GM19239 (cell line): ENCODE measurements at regions not wholly inside any gene's neighbourhood (a gene's known extent, or its start where the extent isn't known, plus 50 kb on each side); places are given as distances from the start of the nearest gene placed in this dataset.
"Not testable (repeated sequence)": the region's sequence is repeated elsewhere in the genome, so short reads cannot be mapped to it uniquely, and the experiment has no call there.

Experiments
- DNase-seq: peaks from one replicate; pipeline ENCODE4 v3.0.0; 2011; ENCODE audit warnings: low spot score; ENCODE audit not compliant: insufficient read length
- FAIRE-seq: peaks from 2 replicates; lab custom pipeline; 2011; peaks lifted over from hg19 to GRCh38; lab: Jason Lieb, UNC

DNA sequence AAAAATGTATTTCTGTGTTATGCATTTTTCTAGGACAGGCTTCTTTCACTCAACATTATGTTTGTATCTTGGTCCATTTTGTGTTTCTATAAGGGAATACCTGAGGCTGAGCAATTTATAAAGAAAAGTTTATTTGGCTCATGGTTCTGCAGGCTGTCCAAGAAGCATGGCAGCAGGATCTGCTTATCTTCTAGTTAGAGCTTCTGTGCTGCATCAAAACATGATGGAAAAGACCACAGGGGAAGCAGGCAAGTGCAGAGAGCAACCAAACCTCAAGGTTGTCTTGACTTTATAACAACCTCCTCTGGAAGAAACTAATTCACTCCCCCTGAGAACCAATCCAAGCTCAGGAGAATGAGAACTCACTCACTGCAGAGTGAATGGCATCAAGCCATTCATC lies 1601.0 kb upstream of the NUDT12 start:
- FAIRE-seq, result no peak
- DNase-seq, result no peak

DNA sequence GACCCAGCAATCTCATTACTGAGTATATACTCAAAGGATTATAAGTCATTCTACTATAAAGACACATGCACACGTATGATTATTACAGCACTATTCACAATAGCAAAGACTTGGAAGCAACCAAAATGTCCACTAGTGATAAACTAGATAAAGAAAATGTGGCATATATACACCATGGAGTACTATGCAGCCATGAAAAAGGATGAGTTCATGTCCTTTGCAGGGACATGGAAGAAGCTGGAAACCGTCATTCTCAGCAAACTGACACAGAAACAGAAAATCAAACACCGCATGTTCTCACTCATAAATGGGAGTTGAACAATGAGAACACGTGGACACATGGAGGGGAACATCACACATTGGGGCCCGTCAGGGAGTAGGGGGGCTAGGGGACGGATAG lies 1600.0 kb upstream of the NUDT12 start:
- not testable (repeated sequence) for DNase-seq, FAIRE-seq

DNA sequence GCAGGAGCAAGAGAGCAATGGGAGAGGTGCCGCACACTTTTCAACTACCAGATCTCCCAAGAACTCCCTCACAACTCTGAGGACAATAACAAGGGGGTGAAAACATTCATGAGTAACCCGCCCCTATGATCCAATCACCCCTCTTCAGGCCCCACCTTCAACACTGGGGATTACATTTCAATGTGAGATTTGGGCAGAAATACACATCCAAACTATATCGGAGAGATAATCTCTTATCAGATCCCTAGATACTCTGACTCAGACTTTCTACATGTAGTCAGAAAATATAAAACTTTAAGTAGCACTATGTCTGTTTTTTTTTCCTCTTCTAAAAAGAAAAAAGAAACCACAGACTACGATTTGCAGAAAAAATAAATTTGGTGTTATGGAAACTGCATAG lies 1595.9 kb upstream of the NUDT12 start:
- FAIRE-seq, result no peak
- no peak for DNase-seq

DNA sequence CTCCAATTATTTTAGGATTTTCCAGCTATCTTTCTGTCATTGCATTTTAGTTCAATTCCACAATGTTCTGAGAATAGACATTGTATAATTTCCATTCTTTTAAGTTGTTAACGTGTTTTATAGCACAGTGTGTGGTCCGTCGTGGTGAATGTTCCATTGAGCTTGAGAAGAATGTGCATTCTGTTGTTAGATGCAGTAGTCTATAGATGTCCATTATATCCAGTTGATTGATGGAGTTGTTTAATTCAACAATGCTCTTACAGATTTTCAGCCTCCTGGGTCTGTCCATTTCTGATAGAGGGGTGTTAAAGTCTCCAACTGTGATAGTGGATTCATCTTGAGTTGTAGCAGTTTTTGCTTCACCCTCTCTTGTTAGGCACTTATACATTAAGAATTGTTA lies 1587.7 kb upstream of the NUDT12 start:
- FAIRE-seq, result no peak

DNA sequence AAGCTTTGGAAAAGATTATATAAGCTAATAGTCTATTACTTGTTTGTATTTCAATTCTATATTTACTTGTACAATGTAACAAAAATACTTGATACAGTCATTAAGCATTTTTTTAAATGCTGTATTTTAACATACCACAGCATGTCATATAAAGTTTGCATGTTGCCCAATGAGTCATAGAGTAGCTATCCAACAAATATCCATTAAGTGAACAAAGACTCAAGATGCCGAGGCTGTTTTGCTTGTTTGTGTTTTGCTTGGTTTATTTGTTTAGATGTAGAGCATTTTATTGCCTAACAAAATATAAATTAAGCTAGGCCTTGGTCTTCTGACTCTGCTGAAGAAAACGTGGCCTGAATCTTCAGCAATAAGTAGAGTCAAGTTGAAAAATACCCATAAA lies 1584.3 kb upstream of the NUDT12 start:
- no peak for FAIRE-seq
- DNase-seq, result no peak

More for the DNA sequence above, 1587.7 kb upstream of the NUDT12 start:
- DNase-seq, result no peak

DNA sequence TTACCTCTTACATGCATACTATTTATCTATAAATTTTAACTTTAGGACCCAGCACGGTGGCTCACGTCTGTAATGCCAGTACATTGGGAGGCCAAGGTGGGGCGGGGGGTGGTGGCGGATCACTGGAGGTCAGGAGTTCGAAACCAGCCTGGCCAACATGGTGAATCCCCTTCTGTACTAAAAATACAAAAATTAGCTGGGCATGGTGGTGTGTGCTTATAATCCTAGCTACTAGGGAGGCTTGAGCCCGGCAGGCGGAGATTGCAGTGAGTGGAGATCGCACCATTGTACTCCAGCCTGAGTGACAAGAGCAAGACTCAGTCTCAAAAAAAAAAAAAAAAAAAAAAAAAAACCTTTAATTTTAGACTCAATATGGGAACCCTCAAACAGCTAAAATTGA lies 1582.6 kb upstream of the NUDT12 start:
- FAIRE-seq, result no peak
- no peak for DNase-seq

DNA sequence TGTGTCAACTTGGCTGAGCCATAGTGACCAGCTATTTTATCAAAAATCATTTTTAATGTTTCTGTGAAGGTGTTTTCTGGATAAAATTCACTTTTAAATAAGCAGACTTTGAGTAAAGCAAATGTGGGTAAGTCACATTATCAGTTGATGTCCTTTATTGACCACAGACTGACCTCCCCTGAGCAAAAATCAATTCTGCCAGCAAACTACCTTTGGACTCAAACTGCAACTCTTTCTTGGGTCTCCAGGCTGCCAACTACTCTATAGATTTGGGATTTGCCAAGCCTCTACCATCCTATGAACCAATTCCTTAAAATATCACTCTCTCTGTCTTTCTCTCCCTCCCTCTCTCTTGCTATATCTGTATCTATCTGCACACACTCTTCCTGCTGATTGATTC lies 1571.7 kb upstream of the NUDT12 start:
- FAIRE-seq, result no peak
- DNase-seq, result no peak

DNA sequence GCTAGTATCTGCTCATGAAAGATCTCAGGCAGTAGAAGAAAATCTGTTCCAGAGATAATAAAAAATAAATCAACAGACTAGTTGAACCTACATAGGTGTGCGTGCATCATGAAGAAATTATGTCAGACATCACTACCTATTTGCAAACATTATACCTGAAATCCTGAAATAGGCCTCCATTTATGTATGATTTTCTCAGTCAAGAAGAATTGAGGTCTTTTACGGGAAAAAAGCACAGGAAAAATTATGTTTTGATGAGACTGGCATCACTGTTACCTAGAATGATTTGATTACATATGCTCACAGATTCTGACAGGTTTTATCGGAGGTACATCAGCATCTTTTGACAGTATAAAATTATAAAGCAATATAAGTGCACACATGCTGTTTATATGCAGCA lies 1570.5 kb upstream of the NUDT12 start:
- FAIRE-seq (no peak), DNase-seq (no peak)

DNA sequence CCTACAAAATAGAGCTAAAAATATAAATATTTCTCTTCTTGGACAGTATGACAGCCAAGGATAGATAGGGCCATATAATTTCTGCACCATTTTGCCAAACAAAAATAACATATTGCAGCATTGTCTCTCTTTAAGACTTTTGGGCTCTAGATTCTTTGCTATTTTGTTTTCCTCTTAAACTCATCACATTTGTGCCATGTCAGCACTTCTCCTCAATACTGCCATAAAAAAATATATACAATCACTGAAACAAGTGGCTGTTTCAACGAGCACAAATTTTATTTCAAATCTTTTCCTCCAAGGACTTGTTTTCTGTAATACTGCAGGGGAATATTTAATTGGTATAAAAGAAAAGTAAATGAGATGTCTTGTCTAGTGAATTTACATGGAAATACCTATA lies 1570.0 kb upstream of the NUDT12 start:
- FAIRE-seq, result no peak
- no peak for DNase-seq

DNA sequence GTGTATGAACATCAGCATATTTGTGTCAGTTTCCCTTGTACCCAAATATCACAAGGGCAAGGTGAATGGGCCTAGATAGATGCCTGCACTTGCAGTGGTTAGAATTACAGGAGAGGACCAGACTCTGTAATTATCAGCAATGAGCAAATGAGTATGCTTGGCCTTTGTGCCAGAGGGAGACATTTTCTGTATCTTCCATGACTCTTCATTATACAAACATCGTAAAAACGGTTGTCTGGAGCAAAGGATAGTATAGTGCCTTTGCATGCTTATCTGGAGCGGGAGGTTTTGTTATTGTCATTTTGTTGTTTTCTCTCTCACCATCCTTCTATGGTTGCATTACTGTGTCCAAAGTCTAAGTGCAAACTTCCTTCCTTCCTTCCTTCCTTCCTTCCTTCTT lies 1568.5 kb upstream of the NUDT12 start:
- FAIRE-seq, result no peak
- no peak for DNase-seq

DNA sequence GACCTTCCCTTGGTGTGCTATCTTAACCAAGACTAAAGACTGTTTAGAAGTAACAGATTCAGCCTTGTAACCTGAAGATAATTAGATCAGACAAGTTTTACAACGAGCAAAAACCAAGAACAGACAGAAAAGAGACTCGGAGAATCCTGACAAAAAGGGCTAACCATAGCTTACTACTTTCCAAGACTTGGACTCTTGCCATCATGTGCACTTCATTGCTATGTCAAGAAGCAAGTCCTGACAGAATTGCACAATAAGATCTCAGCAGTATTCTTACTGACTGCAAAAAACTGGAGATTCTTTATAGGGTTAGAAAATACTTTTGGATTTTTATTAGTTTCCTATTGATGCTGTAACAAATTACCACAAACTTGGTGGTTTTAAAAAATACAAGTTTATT lies 1539.0 kb upstream of the NUDT12 start:
- no peak for DNase-seq
- no peak for FAIRE-seq

DNA sequence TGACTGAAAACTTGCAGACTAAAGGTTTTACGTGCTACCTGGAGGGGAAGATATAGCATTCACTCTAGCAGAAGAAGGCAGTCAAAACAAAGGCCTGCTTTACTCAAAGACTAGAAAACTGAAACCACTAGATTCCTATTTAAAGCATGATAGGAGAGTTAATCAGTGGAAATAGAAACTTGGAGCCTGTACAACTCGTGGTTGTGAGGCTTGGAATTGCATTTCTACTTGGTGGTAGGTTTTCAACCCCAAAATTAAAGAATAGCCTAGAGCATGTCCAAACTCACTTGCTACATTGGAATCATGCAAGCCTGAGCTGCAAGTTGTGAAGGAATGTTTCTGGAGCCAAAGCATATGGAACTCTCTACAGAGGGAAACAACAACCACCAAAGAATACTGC lies 1526.4 kb upstream of the NUDT12 start:
- FAIRE-seq, result no peak
- DNase-seq, result no peak

DNA sequence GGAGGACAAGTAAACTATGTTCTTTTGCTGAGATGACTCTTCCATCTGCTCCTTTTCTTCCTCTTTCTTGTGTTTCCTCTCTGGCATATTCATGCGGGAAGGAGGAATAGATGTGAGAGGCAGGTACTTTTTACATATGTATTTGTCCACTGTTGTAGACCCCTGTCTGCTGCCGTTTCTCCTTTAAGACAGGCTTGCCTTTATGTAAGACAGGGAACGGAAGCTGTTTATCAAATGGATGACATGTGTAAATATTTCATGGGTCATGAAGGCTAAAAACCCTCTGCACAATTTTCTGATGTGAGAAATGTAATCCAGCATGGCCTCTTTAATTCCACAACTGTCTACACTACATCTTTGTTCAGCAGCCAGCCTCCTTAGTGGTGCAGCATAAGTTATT lies 1525.5 kb upstream of the NUDT12 start:
- FAIRE-seq (no peak), DNase-seq (no peak)

DNA sequence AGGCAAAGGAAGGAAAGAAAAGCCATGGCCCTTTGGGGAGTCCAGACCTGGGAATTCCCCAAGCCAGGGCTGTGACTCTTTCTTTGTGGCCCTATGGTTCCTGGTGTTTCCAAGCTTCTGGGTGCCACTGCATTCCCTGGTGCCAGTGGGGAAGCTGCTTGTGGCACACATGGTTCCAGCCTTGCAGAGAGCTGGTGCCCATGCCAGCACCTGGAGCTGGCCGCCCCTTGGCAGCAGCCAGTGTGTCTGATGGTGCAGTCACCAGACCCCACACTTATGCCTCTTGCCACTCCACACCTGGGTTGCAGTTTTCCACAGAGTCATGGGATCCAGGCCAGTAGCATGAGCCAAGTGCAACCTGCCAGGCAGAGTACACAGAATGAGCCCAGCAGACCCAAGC lies 1495.3 kb upstream of the NUDT12 start:
- DNase-seq (no peak), FAIRE-seq (no peak)

DNA sequence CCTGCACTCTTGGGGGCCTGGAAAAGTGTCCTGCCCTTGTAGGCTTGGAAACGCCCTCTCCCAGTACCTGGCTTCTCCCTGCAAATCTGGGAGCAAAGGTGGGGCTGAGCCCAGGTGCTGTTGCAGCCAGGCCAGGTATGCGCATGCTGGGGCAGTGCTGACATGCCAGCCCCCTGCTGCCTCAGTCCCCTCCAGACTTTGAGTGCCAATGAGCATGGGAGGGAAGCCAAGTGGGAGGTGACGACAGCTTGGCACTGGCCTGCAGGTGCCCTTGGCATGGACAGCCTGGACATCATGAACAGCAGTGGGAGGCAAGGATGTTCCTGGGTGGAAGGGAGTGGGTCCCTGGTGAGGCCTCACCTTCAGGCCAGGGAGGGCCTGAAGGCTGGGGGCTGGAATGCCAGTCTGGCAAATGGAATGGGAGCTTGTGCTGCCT lies 1494.4 kb upstream of the NUDT12 start:
- no peak for DNase-seq
- FAIRE-seq, result no peak

DNA sequence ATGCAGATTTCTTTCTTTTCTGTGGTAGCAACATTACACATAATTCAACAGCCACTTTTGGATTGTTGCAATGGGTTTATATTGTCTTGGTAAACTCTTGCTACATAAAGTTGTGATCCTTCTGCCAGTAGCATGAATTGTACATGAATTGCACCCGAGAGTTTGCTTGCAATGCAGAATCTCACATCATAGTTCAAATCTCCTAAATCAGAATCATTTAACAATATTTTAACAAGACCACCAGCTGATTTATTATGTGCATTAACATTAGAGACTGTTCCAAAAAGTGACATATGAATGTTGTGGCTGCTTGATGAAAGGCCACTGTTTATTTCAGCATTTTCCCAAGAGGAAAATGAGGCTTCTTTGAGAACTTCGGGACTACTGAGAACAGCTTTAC lies 1491.8 kb upstream of the NUDT12 start:
- FAIRE-seq, result no peak
- no peak for DNase-seq

DNA sequence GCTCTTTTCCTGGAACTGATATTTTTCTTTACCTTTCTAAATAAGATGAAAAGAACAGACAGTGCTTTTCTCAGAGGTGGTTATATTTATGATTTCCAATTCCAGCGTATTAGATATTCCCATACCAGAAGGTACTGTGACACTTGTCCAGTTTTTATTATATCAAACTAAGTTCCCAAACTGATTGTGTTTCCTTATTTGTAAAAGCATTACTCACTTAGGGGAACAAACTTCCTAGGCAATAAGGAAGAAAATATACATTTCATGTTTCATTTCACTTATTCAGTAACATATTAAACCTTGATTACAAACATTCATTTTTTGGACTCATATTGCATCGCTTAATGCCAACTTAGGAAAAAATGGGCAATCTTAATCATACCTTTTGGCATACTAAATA lies 1480.0 kb upstream of the NUDT12 start:
- no peak for DNase-seq
- FAIRE-seq, result no peak

DNA sequence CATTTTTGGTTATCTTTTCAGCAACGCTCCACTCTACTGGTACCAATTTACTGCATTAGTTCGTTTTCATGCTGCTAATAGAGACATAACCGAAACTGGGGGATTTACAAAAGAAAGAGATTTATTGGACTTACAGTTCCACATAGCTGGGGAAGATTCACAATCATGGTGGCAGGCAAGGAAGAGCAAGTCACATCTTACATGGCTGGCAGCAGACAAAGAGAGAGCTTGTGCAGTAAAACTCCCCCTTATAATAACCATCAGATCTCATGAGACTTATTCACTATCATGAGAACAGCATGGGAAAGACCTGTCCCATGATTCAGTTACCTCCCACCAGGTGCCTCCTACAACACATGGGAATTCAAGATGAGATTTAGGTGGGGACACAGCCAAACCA lies 1474.2 kb upstream of the NUDT12 start:
- not testable (repeated sequence) for DNase-seq, FAIRE-seq

DNA sequence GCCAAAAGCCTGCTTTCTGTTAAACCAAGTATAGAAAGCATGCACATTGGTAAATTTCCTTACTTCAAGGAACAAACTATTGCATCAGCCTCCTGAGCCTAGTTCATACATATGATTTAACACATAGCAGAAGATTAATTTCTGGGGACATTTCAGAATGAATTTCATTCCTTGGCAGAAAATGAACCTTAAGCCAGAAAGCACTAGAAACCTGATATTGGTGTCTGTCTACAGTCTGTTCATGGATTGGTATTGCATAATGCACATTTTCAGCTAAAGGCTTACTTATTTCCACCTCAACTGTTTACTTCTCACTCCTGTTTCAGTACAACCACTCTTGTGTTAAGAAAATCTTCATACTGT lies 1471.8 kb upstream of the NUDT12 start:
- FAIRE-seq, result no peak
- DNase-seq, result no peak

DNA sequence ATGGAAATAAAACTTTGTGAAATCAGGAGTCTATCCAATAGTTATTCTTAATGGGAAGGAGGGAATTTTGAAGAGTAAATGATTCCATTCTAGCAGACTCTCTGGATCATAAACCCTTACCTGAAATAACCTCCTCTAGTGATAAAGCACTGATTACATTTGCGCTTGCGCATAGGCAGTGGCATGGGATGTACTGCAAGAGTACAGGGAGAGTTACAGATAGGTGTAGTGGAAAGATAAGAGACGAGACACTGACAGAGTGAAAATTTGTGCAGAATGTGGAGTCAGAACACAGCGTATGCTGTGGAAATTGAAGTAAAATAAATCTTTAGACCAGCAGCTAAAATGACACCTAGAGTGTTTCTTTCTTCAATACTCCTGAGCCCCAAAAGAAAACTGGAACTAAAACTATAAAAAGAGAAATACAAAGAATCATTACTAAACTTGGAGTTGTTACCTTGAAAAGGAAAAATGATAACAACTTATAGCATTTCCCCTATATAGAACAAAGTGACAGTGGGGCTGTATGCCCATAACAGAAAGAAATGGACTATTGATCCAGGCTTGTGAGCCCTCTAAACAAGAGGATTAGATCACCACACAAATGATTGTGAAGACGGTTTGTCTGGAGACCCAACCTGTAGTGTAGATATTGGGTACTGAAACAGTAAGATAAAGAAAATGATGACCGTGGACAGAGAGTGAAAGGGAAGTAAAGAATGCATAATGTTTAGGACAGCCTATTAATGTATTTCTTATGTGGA lies 1471.2 kb upstream of the NUDT12 start:
- FAIRE-seq, result no peak

DNA sequence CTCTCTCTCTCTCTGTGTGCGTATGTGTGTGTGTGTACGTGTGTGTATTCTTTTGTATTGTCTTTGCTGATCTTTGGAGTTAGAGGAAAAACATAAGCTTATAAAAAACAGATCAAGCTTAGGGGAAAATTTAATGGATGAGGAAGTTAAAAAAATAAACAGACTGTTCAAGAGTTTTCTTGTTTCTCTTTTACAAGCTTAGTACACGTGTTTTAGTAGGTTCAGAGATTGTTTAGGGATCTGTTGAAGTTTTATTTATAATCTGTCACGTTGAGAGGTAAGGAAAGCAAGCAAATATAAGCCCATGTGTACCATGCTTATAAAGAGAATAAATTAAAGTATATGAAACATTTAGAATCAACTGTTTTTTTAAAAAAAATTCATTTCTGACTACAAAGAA lies 1470.3 kb upstream of the NUDT12 start:
- DNase-seq (no peak), FAIRE-seq (no peak)

More for the DNA sequence above, 1471.2 kb upstream of the NUDT12 start:
- DNase-seq, result no peak

DNA sequence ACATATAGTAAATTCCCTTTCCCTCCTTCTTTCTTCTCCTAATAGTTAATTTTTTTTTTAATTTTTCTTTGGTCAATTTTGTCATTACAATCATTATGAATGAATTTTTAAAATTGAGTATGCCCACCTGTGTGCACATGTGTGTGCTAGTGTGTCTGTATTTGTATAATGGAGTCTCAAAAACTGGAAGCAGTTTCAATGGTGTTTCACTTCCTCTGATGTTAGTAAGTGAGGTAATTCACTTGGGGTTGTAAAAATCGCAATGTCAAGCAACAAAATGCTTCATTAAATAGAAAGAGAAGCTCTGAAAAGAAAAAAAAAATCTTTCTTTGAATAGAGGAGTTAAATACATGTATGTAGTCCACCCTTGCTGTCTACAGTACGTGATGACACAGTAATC lies 1467.6 kb upstream of the NUDT12 start:
- no peak for FAIRE-seq
- no peak for DNase-seq

DNA sequence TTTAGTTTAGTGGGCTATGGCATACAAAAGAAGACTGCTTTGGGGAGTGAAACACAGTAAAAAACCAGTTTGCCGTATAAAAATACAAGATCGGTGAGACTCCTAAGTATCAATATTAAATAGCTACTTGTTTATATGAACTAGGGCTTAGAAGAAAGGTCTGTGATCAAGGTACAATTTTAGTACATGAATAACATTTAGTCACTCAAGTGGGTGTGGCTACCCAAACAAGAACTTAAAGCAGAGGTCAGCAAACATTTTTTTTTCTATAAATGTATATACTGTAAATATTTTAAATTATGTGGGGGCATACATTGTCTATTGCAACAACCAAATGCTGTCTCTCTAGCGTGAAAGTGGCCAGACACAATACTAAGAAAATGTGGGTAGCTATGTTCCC lies 1452.5 kb upstream of the NUDT12 start:
- no peak for FAIRE-seq
- no peak for DNase-seq
